WTC11 (cell line): ENCODE measurements at regions not wholly inside any gene's neighbourhood (a gene's known extent, or its start where the extent isn't known, plus 50 kb on each side); places are given as distances from the start of the nearest gene placed in this dataset.

Experiments
- ATAC-seq: fragments of 200-7000 bp; cut with Tn5 transposase; 2 replicates; pipeline ENCODE4 v1.10.0; 2021; ENCODE audit warnings: mild to moderate bottlenecking, moderate library complexity
- CTCF ChIA-PET: fragments of 300-600 bp; sonication (Branson Sonifier 250); formaldehyde crosslinking; loops from one replicate; lab custom pipeline; 2021; ENCODE audit warnings: antibody characterized with exemption; lab: Charles Lee
- POLR2A ChIA-PET: fragments of 350-600 bp; sonication (Branson Sonifier 250); formaldehyde crosslinking; loops from one replicate; lab custom pipeline; 2021; ENCODE audit warnings: antibody characterized with exemption; lab: Charles Lee
- DNase-seq: peaks from one replicate; pipeline ENCODE4 v3.0.0; 2021; ENCODE audit warnings: low spot score
- H3K27ac Mint-ChIP-seq: 2 replicates; pipeline ENCODE4 v1.8.0; 2021; ENCODE audit warnings: mixed read lengths
- H3K27me3 Mint-ChIP-seq: 2 replicates; pipeline ENCODE4 v1.8.0; 2021; ENCODE audit warnings: low read depth, mild to moderate bottlenecking, moderate library complexity, mixed read lengths
- H3K36me3 Mint-ChIP-seq: 2 replicates; pipeline ENCODE4 v1.8.0; 2021; ENCODE audit warnings: mixed read lengths
- H3K4me1 Mint-ChIP-seq: 2 replicates; pipeline ENCODE4 v1.8.0; 2022; ENCODE audit warnings: mixed read lengths
- H3K4me3 Mint-ChIP-seq: 2 replicates; pipeline ENCODE4 v1.8.0; 2021; ENCODE audit warnings: mild to moderate bottlenecking, moderate library complexity, mixed read lengths
- H3K9me3 Mint-ChIP-seq: 2 replicates; pipeline ENCODE4 v1.8.0; 2021; ENCODE audit warnings: mixed read lengths
- ATF1 ChIP-seq: sonication (generic); formaldehyde crosslinking; IDR thresholded peaks from 2 replicates; pipeline ENCODE4 v1.8.1; 2023; ENCODE audit warnings: mild to moderate bottlenecking, moderate library complexity, missing genetic modification reagents
- CBFB ChIP-seq: sonication (generic); formaldehyde crosslinking; IDR thresholded peaks from 2 replicates; pipeline ENCODE4 v1.8.1; 2022; ENCODE audit warnings: mild to moderate bottlenecking, low read depth, missing genetic modification reagents
- FOXP1 ChIP-seq: sonication (generic); formaldehyde crosslinking; IDR thresholded peaks from 2 replicates; pipeline ENCODE4 v1.8.0; 2022; ENCODE audit warnings: missing genetic modification reagents, mild to moderate bottlenecking, moderate library complexity, borderline replicate concordance
- IRF2 ChIP-seq: sonication (generic); formaldehyde crosslinking; IDR thresholded peaks from 2 replicates; pipeline ENCODE4 v1.8.0; 2022; ENCODE audit warnings: low read depth, missing genetic modification reagents, borderline replicate concordance
- NR3C1 ChIP-seq: sonication (generic); formaldehyde crosslinking; conservative IDR thresholded peaks from 2 replicates; pipeline ENCODE4 v1.8.1; 2023; ENCODE audit warnings: low read depth, mild to moderate bottlenecking, missing genetic modification reagents
- RELA ChIP-seq: sonication (generic); formaldehyde crosslinking; IDR thresholded peaks from 2 replicates; pipeline ENCODE4 v1.8.1; 2022; ENCODE audit warnings: missing genetic modification reagents, mild to moderate bottlenecking, borderline replicate concordance
- RORB ChIP-seq: fragments of 250-450 bp; sonication (Bioruptor Pico); IDR thresholded peaks from 2 replicates; pipeline ENCODE4 v1.9.0; 2021; ENCODE audit warnings: mild to moderate bottlenecking
- STAT6 ChIP-seq: sonication (generic); formaldehyde crosslinking; conservative IDR thresholded peaks from 2 replicates; pipeline ENCODE4 v1.8.1; 2023; ENCODE audit warnings: mild to moderate bottlenecking, low read depth, missing genetic modification reagents, moderate library complexity
- TCF7 ChIP-seq: sonication (generic); formaldehyde crosslinking; IDR thresholded peaks from 2 replicates; pipeline ENCODE4 v1.8.0; 2022; ENCODE audit warnings: mild to moderate bottlenecking, low read depth, missing genetic modification reagents, moderate library complexity
- ZNF396 ChIP-seq: fragments of 250-450 bp; sonication (Bioruptor Pico); IDR thresholded peaks from 2 replicates; pipeline ENCODE4 v1.8.0; 2021; ENCODE audit warnings: mild to moderate bottlenecking, moderate library complexity, borderline replicate concordance
- ZNF416 ChIP-seq: fragments of 250-450 bp; sonication (Bioruptor Pico); IDR thresholded peaks from 2 replicates; pipeline ENCODE4 v1.9.0; 2021; ENCODE audit warnings: mild to moderate bottlenecking, inconsistent platforms
- ZNF532 ChIP-seq: fragments of 250-450 bp; sonication (Bioruptor Pico); IDR thresholded peaks from 2 replicates; pipeline ENCODE4 v1.9.0; 2021; ENCODE audit warnings: mild to moderate bottlenecking, borderline replicate concordance
- ZSCAN18 ChIP-seq: fragments of 250-450 bp; sonication (Bioruptor Pico); IDR thresholded peaks from 2 replicates; pipeline ENCODE4 v2.1.2; 2022; ENCODE audit warnings: mild to moderate bottlenecking, moderate library complexity
- TF ChIP-seq, protein P1 (sequence below): fragments of 250-450 bp; sonication (Bioruptor Pico); IDR thresholded peaks from 2 replicates; pipeline ENCODE4 v1.9.0; 2021; ENCODE audit warnings: mild to moderate bottlenecking
- TF ChIP-seq, protein P2 (sequence below): sonication (generic); formaldehyde crosslinking; IDR thresholded peaks from 2 replicates; pipeline ENCODE4 v1.8.0; 2022; ENCODE audit warnings: mild to moderate bottlenecking, missing genetic modification reagents
- TF ChIP-seq, protein P3 (sequence below): sonication (generic); formaldehyde crosslinking; IDR thresholded peaks from 2 replicates; pipeline ENCODE4 v1.8.0; 2022; ENCODE audit warnings: mild to moderate bottlenecking, missing genetic modification reagents

GRCh38 chr9:107094370-107094769 lies 188.7 kb upstream of the RAD23B start (continued):
- TF ChIP-seq ZNF532 (CRISPR knock-in tag) (no peak), RELA (CRISPR knock-in tag) (no peak), ZSCAN18 (no peak), ATF1 (CRISPR knock-in tag) (no peak), ZNF396 (CRISPR knock-in tag) (no peak), FOXP1 (CRISPR knock-in tag) (no peak)
- TF ChIP-seq, protein P1, sequence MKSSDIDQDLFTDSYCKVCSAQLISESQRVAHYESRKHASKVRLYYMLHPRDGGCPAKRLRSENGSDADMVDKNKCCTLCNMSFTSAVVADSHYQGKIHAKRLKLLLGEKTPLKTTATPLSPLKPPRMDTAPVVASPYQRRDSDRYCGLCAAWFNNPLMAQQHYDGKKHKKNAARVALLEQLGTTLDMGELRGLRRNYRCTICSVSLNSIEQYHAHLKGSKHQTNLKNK (CRISPR knock-in tag) = no peak
- TF ChIP-seq, protein P2, sequence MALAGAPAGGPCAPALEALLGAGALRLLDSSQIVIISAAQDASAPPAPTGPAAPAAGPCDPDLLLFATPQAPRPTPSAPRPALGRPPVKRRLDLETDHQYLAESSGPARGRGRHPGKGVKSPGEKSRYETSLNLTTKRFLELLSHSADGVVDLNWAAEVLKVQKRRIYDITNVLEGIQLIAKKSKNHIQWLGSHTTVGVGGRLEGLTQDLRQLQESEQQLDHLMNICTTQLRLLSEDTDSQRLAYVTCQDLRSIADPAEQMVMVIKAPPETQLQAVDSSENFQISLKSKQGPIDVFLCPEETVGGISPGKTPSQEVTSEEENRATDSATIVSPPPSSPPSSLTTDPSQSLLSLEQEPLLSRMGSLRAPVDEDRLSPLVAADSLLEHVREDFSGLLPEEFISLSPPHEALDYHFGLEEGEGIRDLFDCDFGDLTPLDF (CRISPR knock-in tag) = no peak
- TF ChIP-seq, protein P3, sequence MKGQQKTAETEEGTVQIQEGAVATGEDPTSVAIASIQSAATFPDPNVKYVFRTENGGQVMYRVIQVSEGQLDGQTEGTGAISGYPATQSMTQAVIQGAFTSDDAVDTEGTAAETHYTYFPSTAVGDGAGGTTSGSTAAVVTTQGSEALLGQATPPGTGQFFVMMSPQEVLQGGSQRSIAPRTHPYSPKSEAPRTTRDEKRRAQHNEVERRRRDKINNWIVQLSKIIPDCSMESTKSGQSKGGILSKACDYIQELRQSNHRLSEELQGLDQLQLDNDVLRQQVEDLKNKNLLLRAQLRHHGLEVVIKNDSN (CRISPR knock-in tag) = no peak
- TF ChIP-seq, all 79 proteins: peak for 0

DNA sequence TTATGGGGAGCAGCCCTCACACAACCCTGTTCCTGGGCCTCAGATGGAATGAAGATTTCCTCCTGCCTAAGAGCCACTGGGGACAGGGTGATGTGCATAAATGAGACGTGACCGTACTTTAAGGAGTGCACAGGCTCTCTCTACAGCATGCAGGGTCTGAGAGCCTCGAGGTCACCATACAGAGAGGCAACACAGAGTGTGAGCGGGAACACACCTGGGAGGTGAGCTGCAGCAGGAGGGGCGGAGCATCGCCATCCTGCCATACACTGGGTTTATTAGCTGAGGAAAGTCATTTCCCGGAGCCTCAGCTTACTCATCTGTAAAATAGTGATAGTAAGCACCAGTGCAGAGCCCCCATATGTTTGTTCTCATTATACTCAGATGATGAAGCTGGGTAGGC lies 182.5 kb upstream of the RAD23B start:
- POLR2A ChIA-PET = no interaction called here
- no peak overlapping the region for H3K27ac Mint-ChIP-seq

More for the DNA sequence above, 182.5 kb upstream of the RAD23B start:
- Mint-ChIP-seq H3K36me3 (no peaks in the 10 kb centered on the region), H3K4me3 (no peak overlapping the region), H3K27me3 (no peaks in the 10 kb centered on the region), H3K4me1 (no peaks in the 10 kb centered on the region), H3K9me3 (peaks cover 9% of the 10 kb centered on the region)
- CTCF ChIA-PET = no interaction called here
- DNase-seq = no peak
- TF ChIP-seq CBFB (CRISPR knock-in tag) = no peak
- TF ChIP-seq ZNF416 (CRISPR knock-in tag) = no peak
- TF ChIP-seq TCF7 (CRISPR knock-in tag) = no peak
- TF ChIP-seq IRF2 = no peak
- TF ChIP-seq RORB (CRISPR knock-in tag) = no peak
- TF ChIP-seq NR3C1 = no peak
- no peak for TF ChIP-seq STAT6
- TF ChIP-seq ZNF396 (CRISPR knock-in tag) = no peak
- ATAC-seq = no peak
